HS-27A (cell line): ENCODE measurements at regions not wholly inside any gene's neighbourhood (a gene's known extent, or its start where the extent isn't known, plus 50 kb on each side); places are given as distances from the start of the nearest gene placed in this dataset.

Experiments used
- DNase-seq: peaks from one replicate; pipeline ENCODE4 v3.0.0-alpha.2; 2012; ENCODE audit warnings: low read depth, missing footprints

DNA sequence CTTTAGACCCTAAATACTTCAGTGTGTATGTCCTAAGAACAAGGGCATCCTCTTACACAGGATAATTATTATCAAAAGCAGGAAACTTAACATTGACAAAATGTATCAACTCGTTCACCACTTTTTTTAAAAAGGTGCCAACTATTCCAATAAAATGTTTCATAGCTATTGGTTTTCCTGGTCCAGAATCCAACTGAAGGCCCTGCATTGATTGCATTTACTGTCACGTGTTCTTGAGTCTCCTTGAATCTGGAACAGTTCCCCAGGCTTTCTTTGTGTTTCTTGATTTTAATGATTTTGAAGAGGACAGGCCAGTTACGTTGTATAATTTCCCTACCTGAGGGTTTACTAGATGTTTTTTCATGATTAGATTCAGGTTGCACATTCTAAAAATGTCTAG is 94.6 kb upstream of the ARHGEF3 start:
- no peak for DNase-seq

DNA sequence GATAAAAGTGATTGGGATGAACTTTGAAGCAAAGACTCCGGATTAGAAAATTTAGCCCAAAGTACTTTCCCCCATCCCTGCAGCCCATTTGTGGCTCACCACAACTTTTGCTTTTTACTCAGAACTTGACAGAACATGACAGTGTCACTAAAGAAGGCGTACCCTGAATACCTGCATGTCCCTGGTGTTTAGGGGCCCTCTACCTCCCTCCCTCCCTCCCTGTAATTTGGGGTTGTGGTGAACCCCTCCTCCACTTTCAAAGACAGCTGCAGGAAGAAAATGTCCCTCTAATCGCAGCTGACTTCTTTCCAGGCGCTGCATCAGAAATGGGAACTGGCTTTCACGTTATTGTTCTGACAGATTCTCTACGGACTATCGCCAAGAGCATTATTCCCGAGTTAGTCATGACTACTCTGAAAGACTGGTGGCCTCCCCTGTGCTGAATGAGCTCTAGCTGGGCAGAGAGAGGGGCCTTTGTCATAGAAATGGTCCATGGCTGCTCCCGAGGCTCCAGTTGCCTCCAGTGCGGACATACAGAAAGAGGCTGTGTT is 93.2 kb upstream of the ARHGEF3 start:
- no peak for DNase-seq

DNA sequence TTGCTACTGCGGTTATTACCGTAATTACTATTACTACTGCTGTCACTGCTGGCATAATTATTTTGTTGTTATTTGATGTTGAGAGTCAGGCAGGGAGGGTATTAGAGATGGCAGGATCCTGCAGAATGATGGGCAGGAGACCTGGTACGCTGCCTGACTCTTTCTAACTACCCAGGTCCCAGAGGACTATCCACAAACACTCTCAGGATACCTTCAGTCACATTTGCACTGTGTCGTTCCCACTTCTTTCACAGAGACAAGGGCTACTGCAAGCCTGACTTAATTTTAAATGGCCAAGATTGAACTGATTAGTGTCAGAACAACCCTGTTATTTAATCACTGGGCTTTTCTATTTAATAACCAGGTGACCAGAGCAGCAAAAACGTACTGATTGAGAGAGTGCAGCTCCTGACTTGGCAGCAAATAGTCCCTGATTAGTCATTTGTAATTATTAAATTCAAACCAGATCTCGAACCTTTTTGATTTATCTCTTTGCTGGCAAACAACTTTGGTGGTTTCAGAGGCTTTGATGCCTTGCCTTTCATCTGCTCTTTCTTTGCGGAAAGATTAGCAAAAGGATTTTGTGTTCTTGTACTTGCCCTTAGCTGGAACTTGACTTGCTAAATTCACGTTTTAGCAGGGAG is 88.8 kb upstream of the ARHGEF3 start:
- DNase-seq = no peak

DNA sequence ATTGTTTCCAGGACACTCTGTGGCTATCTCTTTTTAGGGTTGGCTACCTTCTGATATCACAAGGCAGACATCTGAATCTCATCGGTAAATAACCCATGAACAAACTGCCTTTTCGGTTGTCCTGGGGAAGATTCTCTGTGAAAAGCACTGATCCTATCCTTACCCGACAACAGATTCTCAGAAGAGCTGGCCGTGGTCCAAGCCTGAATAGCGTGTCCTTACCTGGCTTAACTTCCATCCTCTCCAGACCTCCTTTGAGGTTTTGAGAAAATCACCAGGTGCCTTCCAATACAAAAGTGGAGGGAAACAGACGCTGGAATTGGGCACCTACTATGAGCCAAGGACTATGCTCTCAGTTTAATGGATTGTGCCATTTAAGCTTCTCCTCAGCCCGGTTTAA is 87.4 kb upstream of the ARHGEF3 start:
- no peak for DNase-seq

DNA sequence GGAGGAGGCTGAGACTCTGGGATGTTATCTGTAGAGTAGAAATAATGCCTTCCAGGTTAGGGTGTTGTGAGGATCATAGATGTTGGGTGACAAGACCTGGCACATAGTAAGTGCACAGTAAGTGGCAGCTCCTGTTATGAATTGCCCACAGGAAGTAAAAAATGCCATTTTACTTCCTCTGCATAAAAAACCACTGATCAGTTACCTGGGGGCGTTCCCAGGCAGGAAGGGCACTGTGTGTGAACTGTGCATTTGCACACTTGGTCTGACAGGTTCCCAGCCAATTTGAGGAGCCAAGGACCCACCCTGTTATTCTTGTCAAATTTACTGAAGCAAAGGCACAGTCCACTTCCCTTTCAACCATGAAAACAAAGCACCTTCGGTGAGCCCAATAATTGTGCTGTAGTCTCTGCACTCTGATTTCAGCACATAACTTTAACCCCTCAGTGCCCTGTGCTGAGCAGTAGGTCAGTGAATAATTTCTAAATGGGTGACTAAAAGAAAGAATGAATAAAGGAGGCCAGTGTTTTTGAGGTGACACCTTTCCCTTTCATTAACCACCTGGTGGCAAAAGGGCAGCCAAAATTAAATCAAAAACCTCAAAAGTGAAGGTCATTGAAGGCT is 85.8 kb upstream of the ARHGEF3 start:
- DNase-seq = no peak

DNA sequence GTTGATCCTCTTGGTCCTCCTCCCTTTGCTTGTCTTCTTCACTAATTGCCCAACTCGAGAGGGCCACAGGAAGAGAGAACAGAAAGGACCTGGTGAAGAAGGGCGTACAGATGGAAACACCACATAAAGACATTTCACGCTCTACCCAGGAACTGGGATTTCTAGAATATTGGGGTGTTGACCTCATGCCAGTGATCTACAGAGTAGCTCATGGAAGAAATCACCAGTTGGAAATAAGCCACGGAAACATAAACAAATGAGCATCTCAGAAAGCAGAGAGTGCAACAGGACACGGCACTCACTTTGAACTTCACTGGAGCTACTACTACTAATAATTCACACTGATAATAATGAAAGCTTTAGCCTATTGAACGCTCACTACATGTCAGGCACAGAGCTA is 84.6 kb upstream of the ARHGEF3 start:
- no peak for DNase-seq

DNA sequence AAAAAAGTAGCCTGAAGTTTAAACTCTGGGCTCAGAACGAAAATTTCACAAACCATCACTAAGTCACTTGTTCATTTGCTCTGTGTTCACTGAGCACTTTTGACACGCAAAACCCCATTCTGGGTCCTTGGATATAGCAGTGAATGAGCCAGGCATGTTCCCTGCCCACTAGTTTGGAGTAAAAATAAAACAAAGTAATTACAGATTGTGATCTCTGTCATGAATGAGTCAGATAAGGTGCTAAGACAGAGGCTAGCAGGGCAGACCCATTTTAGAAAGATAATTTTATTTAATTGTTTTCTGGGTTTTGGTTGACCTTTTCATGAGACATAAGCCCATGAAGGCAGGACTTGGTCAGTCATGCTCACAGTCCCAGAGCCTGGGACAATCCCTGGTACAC is 84.1 kb upstream of the ARHGEF3 start:
- DNase-seq = no peak

DNA sequence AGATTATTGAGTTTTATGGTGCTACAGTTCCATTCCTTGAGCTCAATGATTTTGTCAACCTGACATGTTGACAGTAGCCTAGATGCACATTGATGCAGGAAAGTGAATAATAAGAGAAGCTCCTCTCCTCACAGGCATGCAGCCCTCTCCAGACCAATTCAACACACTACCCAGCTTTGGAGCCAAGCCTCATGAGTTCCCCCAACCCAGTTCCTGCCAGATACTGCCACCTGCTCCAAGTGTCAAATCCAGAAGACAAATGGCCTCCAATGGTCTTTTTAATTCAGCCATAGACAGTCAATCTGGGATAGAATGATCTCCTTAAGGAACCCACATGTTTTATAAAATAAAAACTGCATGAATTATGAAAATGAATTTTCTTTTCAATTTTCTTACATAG is 83.7 kb upstream of the ARHGEF3 start:
- DNase-seq = no peak

DNA sequence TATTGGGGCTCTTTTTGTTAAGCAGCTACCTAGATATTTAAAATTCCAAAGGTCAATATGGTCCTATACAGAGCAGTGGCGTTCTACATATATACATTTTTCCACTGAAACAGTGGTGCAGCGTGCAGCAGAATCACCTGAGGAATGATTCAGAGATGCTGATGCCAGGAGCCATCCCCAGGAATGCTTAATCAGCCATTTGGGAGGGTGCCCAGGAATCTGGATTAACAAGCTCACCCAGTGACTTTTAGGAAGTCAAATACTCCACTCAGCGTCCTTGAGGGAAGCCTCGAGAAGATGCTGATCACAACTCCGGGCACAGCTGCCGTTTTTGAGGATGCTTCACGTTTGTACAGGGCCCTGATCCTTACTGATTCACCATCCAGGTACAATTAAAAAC is 82.6 kb upstream of the ARHGEF3 start:
- DNase-seq = no peak

DNA sequence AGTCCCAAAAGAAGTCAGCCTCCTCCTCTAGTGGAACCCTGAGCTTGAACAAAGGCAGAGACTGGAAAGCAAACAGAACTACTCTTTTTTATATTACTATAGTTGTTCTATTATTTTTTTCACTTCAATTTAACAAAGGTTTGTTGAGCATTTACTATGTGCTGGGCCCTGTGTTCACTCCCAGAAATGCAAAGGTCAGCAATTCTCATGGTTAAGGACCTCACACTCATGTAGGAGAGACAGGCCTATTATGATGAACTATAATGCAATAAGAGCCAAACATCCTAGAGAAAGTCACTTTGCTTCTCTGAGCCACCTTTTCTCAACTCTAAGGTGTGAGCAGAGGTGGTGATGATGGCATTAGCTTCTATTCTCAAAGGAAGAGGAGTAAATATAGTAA is 82.1 kb upstream of the ARHGEF3 start:
- no peak for DNase-seq

DNA sequence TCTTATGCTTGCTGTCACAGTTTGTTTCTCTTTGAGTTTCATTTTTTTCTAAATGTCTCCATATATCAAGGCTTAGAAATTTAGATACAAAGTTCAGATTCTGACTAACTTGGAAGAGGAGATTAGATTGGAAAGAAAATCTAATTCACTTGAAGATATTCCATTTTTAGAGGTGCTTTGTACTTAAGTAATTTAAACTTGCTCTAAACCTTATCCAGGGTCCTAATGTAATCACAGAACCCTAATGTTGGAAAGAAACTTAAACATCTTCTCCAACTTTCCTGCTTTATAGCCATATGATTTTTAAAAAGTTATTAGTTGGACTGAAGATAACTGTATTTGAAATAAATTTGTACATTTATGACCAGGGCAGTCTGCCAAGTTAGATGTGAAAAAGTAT is 81.1 kb upstream of the ARHGEF3 start:
- DNase-seq = no peak

DNA sequence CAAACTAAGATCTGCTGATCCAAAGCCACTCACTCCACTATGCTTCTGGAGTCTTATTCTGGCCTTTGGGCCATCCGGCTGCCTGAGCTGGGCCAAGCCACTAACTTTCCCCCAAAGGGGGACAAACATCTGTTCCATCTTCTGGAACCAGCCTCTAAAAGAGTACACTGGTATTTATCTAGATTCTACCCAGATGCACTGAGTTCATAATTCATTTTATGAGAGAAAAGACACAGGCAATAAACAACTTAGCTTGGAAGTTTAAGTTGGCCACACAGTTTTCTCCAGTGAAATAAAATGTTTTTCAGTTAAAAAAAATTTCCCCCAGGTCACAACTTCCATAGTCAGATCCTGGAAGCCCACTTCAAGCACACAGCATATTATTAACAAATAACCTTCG is 80.1 kb upstream of the ARHGEF3 start:
- DNase-seq = no peak

DNA sequence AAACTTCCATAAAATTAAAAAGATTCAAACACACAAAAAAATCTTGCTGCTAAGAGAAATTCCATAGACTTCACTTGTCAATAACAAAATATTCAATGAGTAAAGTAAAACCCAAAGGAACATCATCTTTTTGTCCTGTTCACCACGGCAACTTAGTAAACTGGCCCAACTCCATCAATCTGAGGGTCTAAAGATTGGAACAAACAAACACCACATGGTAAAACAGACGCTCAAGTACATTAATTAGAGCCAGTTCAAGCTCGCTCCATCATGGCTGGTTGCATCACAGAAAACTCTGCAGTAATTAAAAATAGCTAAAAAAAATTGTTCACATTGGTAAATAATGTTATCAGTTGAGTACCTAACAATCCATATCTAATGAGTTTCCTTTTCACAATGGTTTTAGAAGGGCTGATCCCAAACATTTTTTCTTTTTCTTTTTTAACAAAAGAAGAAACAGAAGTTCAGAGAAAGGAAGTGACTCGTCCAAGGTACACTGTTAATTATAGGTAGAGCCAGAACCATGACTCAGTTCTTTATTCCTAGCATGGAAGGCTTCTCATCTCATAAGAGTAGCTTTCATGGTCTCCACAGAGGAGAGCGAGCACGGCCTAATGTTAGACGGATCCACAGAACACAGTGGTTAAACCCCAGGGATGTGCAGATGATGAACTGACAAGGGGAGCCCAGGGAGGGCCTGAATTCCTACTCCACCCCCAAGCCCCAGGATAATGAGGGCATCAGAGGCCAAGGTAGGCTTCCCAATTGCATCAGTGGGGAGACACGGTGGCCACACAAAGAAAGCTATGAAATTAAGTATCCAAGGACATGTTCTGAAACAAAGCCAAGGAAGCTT is 79.2 kb upstream of the ARHGEF3 start:
- DNase-seq = no peak

DNA sequence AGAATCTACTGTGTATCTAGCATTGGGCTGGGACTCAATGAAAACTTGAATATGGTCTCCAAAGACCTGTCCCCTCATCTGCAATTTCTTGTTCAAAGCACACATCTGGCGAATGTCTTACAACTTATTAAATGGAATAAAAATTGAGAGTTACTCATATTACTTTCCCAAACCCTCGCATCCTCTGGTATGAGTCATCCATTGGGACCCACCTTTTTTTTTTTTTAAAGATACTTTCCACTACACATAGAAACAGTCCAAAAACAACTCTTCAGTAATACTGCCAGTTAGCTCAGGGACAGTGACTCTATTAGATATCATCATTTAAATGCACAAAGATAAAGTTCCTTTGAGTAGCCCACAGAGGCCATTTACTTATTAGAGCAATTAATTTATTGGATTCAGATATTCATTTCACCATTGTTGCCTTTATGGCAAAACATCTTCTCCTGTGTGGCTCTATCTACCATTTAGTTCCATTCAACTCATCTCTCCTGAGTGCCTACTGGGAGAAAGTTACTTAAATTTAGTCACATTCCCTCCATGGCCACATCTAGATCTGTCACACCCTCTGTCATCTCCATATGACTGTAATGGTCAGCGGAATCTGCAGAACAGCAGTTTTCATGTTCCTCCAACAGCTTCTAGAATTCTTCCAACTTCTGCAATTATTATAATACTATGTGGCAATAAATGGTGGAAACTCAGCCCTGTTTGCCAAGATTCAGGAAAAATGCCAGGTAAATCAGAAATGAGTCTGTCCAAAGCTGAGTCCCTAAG is 77.9 kb upstream of the ARHGEF3 start:
- peak; percentile 19 for DNase-seq

DNA sequence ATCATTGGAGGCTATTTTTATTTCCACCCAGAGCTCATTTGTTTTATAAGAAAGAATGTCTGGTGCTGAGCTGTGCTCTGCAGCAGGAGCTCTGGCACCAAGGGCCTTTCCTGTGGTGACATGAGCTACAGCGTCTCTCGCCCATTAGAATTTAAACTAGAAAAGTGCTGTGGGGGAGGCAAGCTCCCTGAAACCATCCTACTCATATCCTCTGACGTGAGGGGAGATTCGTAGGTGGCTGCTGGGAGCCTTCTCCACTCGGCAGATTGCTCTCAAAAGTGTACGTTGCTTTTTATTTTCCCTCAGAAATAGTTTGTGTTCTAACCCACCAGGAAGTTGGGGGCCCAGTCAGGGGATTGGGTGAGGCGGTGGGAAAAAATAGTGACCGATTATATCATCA is 76.3 kb upstream of the ARHGEF3 start:
- DNase-seq = no peak

DNA sequence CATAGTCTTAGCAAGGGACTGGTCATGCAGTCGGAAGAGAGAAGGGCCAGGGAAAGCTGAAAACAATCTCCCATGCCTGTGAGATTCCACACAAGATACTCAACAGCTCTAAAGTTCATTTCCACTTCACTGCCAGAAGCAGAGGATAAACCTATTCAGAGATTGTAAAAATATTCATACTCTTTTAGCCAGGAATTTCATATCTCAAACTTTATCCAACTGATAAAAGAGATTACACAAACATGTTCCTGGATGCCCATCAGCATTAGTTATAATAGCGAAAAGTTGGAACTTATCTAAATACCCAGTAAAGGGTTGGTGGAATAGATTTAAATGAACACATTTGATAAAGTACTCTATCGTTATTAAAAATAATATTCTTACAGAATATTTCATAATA is 75.2 kb upstream of the ARHGEF3 start:
- DNase-seq = no peak

DNA sequence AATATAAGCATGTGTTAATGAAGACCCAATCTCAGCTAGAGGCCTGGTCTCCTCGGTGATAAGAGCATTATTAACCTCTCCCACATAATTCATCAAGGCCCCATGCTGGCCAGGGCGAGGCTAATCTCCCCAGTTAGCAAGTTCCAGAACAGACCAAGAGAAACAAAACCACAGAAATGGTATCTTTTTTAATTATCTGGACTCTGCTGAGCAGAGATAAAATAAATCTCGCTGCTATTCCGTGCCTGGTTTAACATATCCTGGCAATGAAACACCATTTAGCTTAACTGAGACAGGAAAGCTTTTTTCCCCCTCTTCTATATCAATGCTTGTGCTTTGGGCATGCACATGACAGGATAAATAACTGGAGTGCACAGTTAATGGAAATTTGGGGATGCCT is 72.5 kb upstream of the ARHGEF3 start:
- DNase-seq = no peak

DNA sequence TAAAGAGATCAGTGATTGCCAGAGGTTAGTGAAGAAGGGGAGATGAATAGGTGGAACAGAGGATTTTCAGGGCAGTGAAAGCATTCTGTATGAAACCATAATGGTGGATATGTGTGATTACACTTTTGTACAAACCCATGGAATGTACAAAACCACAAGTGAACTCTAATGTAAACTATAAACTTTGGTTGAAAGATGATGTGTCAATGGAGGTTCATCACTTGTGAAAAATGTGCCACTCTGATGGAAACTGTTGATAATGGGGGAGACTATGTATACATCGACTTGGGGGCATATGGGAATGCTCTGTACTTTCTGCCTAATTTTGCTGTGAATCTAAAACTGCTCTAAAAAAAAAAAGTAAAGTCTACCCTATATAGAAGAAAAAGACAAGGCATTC is 68.7 kb upstream of the ARHGEF3 start:
- DNase-seq = no peak

DNA sequence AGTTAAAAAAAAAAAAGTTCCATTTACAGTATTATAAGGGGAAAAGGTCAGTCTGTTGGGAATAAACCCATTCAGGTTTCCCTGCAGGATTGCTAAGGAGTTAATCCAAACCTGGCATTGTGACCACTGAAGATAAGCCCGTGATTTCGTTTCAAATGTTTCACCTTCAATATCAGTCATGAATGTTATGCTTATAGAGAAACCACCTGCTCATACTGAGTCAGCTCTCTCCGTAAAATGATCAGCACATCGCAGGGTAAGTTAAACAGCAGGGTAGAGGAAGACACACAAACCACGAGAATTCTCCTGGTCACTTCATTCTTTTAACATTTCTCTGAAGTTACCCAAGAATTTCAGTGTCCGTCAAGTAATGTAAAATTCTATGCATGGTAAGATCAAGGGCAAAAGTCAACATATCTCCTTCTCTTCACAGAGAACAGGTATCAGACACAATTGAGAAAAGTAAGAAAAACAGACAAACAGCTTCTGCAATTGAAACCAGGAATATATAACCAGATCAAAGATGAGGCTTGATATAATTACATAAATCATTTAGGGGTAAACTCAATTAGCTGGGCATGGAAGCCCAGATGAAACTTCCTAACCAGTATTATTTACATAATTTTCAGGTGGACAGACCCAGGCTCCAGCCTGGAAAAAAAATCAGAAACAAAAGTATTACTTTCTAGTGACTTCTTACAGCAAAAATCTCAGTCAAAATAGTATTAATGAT is 67.6 kb upstream of the ARHGEF3 start:
- no peak for DNase-seq

DNA sequence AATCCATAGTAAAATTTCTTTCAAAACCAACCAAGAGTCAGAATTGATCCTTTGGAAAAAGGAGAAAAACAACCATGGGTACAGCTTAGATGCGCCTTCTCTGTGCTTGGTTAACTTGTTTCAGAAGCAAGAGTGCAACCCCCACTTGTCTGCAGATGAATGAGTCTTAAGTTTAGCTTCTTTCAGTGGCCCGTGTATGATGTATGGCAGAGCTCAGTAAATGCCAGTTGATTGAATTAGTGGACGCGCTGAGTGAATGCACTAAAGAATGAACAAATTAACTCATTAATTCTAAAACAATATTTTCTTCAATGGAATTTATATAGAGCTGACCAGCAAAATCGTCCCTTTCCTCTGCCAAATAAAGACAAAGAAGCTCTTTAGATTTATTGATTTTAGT is 67.0 kb upstream of the ARHGEF3 start:
- no peak for DNase-seq

DNA sequence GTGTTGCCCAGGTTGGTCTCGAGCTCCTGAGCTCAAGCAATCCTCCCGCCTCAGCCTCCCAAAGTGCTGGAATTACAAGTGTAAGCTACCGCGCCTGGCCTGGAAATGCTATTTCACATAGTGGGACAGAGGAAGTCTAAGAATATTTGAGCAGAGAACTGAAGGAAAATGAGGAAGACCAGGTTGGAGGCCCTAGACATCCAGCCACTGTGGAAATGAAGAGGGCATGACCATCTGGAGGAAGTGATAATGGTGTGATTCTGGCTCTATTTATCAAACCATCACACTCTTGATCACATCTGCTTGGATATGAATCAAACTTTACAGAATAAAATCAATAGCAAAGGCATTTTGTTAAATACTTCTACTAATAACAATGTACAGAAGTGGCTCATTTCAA is 65.9 kb upstream of the ARHGEF3 start:
- DNase-seq = no peak
